HFF-Myc (cell line): ENCODE measurements at regions not wholly inside any gene's neighbourhood (a gene's known extent, or its start where the extent isn't known, plus 50 kb on each side); places are given as distances from the start of the nearest gene placed in this dataset.

Experiments
- DNase-seq: peaks from one replicate; pipeline ENCODE4 v3.0.0-alpha.2; 2011; ENCODE audit warnings: low read depth; ENCODE audit errors: extremely low read depth
- H3K4me3 ChIP-seq: replicated peaks from 2 replicates; pipeline ENCODE4 v1.5.1; 2011; ENCODE audit warnings: low read depth, mild to moderate bottlenecking, control low read depth, low read length
- CTCF ChIP-seq: IDR thresholded peaks from 2 replicates; pipeline ENCODE4 v1.5.1; 2012; ENCODE audit warnings: mild to moderate bottlenecking, low read depth, low read length, control low read depth; ENCODE audit errors: missing control alignments

GRCh38 chr13:47139519-47139918 is 242.7 kb upstream of the HTR2A start:
- no peak for TF ChIP-seq CTCF
- DNase-seq = no peak

GRCh38 chr13:47136504-47136941 is 239.7 kb upstream of the HTR2A start:
- no peak overlapping the region for H3K4me3 ChIP-seq
- TF ChIP-seq CTCF = no peak
- DNase-seq = no peak

More at GRCh38 chr13:47139519-47139918, 242.7 kb upstream of the HTR2A start:
- H3K4me3 ChIP-seq = no peak overlapping the region

- no peak overlapping the region for H3K4me3 ChIP-seq
- DNase-seq = no peak
- TF ChIP-seq CTCF = no peak
Observed at GRCh38 chr13:47135800-47136503, 239.1 kb upstream of the HTR2A start.

GRCh38 chr13:47134939-47135489 is 238.2 kb upstream of the HTR2A start:
- DNase-seq = no peak
- no peak for TF ChIP-seq CTCF
- no peak overlapping the region for H3K4me3 ChIP-seq

- H3K4me3 ChIP-seq = no peak overlapping the region
- TF ChIP-seq CTCF = no peak
- DNase-seq = no peak
Observed at GRCh38 chr13:47133011-47133445, 236.2 kb upstream of the HTR2A start.

GRCh38 chr13:47129461-47129860 is 232.6 kb upstream of the HTR2A start:
- no peak overlapping the region for H3K4me3 ChIP-seq
- DNase-seq = no peak
- no peak for TF ChIP-seq CTCF
